Dedifferentiated amniotic fluid mesenchymal stem cell (primary cell): ENCODE measurements at regions not wholly inside any gene's neighbourhood (a gene's known extent, or its start where the extent isn't known, plus 50 kb on each side); places are given as distances from the start of the nearest gene placed in this dataset.

Source experiments
- DNase-seq: peaks from one replicate; pipeline ENCODE4 v3.0.0-alpha.2; 2016; ENCODE audit errors: extremely low spot score

- DNase-seq, result no peak
These were observed 82.6 kb upstream of the DHX15 start for GRCh38 chr4:24666816-24667477.

GRCh38 chr4:24668956-24669355 is 84.6 kb upstream of the DHX15 start:
- no peak for DNase-seq

- no peak for DNase-seq
These were observed 85.4 kb upstream of the DHX15 start for GRCh38 chr4:24669751-24670150.

- DNase-seq, result no peak
These were observed 87.5 kb upstream of the DHX15 start for GRCh38 chr4:24671849-24672248.

- DNase-seq, result no peak
These were observed 88.5 kb upstream of the DHX15 start for GRCh38 chr4:24672880-24673279.

GRCh38 chr4:24674279-24674678 is 89.9 kb upstream of the DHX15 start:
- DNase-seq, result no peak

GRCh38 chr4:24675721-24676389 is 91.5 kb upstream of the DHX15 start:
- DNase-seq, result no peak

- DNase-seq, result no peak
These were observed 93.6 kb upstream of the DHX15 start for GRCh38 chr4:24677909-24678308.

GRCh38 chr4:24680746-24681448 is 96.5 kb upstream of the DHX15 start:
- DNase-seq, result no peak

- no peak for DNase-seq
These were observed 98.8 kb upstream of the DHX15 start for GRCh38 chr4:24683116-24683515.

- DNase-seq, result no peak
These were observed 102.7 kb upstream of the DHX15 start for GRCh38 chr4:24686866-24687692.

- DNase-seq, result no peak
These were observed 104.1 kb upstream of the DHX15 start for GRCh38 chr4:24688453-24688852.

- no peak for DNase-seq
These were observed 104.9 kb upstream of the DHX15 start for GRCh38 chr4:24689212-24689611.

- DNase-seq, result peak; percentile 39
These were observed 104.9 kb upstream of the SOD3 start for GRCh38 chr4:24690436-24690835.

GRCh38 chr4:24693636-24694035 is 101.7 kb upstream of the SOD3 start:
- DNase-seq, result no peak

- no peak for DNase-seq
These were observed 95.3 kb upstream of the SOD3 start for GRCh38 chr4:24700118-24700517.

GRCh38 chr4:24701683-24702082 is 93.7 kb upstream of the SOD3 start:
- no peak for DNase-seq

GRCh38 chr4:24702281-24702680 is 93.1 kb upstream of the SOD3 start:
- no peak for DNase-seq

- DNase-seq, result no peak
These were observed 92.1 kb upstream of the SOD3 start for GRCh38 chr4:24703298-24703697.

GRCh38 chr4:24704149-24704548 is 91.2 kb upstream of the SOD3 start:
- no peak for DNase-seq

- no peak for DNase-seq
These were observed 90.2 kb upstream of the SOD3 start for GRCh38 chr4:24705016-24705753.

- DNase-seq, result no peak
These were observed 81.8 kb upstream of the SOD3 start for GRCh38 chr4:24713604-24714003.
